ENCODE measurements at regions not wholly inside any gene's neighbourhood (a gene's known extent, or its start where the extent isn't known, plus 50 kb on each side); places are given as distances from the start of the nearest gene placed in this dataset.
A peak's percentile ranks its signal among the peaks of the same experiment; 100 is the strongest.

GRCh38 chr16:85194307-85195270 is 82.3 kb upstream of the CIBAR2 start:
- TF ChIP-seq, protein P1, sequence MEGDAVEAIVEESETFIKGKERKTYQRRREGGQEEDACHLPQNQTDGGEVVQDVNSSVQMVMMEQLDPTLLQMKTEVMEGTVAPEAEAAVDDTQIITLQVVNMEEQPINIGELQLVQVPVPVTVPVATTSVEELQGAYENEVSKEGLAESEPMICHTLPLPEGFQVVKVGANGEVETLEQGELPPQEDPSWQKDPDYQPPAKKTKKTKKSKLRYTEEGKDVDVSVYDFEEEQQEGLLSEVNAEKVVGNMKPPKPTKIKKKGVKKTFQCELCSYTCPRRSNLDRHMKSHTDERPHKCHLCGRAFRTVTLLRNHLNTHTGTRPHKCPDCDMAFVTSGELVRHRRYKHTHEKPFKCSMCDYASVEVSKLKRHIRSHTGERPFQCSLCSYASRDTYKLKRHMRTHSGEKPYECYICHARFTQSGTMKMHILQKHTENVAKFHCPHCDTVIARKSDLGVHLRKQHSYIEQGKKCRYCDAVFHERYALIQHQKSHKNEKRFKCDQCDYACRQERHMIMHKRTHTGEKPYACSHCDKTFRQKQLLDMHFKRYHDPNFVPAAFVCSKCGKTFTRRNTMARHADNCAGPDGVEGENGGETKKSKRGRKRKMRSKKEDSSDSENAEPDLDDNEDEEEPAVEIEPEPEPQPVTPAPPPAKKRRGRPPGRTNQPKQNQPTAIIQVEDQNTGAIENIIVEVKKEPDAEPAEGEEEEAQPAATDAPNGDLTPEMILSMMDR (IDR thresholded peaks at IDR 0.05; ENCODE audit: insufficient read depth, low read length), result no peak
- no peak overlapping the region for H3K4me3 ChIP-seq (ENCODE audit: low read depth, low read length)
- DNase-seq (ENCODE audit: low read depth), result no peak

- TF ChIP-seq, protein P1 (IDR thresholded peaks at IDR 0.05; ENCODE audit: insufficient read depth, low read length), result no peak
- no peak for DNase-seq (ENCODE audit: low read depth)
Observed at GRCh38 chr16:85195271-85195647, 83.0 kb upstream of the CIBAR2 start.

DNA sequence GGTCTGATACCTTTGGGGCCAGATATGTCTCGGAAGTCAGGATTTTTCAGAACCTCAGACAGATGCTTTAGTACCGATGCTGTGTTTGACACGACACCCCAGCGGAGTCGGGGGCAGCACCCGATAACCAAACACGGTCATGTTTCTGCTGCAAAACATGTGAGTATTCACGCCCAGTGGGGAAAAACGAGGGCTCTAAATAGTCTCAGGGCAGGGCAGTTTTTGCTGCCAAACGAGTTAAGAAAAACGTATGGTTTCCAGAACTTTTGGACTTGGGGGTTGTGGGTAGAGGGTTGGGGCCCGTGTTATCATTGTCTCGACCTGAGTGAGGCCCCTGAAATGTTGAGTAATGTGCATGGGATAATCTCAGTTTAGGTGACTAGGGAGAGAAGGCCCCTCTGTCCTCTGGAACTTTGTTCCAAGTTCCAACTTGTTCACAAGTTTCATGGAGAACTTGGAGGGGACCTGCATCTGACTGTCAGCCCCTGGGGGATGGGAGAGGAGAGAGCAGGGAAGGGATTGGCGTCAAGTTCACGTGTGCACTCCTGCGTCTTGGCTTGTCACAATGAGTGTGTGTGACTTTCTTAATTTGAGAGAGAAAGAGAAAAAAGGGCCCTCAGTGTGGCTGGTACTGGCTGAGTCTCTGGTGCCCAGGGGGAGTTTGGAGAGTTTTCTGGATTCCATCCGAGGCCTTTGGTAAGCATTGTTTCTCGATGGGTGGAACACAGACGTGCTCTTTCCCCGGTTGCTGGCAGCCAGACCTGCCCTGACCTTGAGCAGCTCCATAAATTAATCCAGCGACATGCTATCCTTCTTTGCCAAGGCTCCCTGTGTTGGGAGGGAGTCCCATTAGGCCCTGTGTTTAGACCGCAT is 83.9 kb upstream of the CIBAR2 start:
- TF ChIP-seq, protein P1 (IDR thresholded peaks at IDR 0.05; ENCODE audit: insufficient read depth, low read length), result no peak
- H3K4me3 ChIP-seq (ENCODE audit: low read depth, low read length), result no peak overlapping the region
- peak; percentile 61 for DNase-seq (ENCODE audit: low read depth)

More at GRCh38 chr16:85195271-85195647, 83.0 kb upstream of the CIBAR2 start:
- H3K4me3 ChIP-seq (ENCODE audit: low read depth, low read length), result no peak overlapping the region

DNA sequence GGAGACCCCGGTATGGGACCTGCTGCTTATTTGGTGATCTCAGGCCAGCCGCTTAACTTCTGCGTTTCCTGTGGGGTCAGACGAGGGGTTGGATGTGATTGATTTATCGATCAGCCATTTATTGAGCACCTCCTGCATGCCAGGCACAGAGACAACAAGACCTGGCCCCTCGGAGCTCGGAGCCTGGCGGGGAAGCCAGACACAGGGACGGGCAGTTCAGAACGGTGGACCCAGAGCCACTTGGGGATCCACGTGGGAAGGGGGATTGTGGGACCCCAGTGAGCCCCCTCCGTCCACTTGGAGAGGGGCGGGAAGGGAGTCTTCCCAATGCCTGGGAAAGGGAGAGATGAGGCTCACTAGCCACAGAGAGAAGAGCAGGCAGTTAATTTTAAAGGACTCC is 84.7 kb upstream of the CIBAR2 start:
- DNase-seq (ENCODE audit: low read depth), result no peak
- TF ChIP-seq, protein P1 (IDR thresholded peaks at IDR 0.05; ENCODE audit: insufficient read depth, low read length), result no peak
- no peak overlapping the region for H3K4me3 ChIP-seq (ENCODE audit: low read depth, low read length)

GRCh38 chr16:85197611-85198566 is 85.6 kb upstream of the CIBAR2 start:
- TF ChIP-seq, protein P1 (IDR thresholded peaks at IDR 0.05; ENCODE audit: insufficient read depth, low read length), result no peak
- DNase-seq (ENCODE audit: low read depth), result no peak
- no peak overlapping the region for H3K4me3 ChIP-seq (ENCODE audit: low read depth, low read length)

Data from fibroblast of the aortic adventitia (primary cell).